ENCODE measurements at regions not wholly inside any gene's neighbourhood (a gene's known extent, or its start where the extent isn't known, plus 50 kb on each side); places are given as distances from the start of the nearest gene placed in this dataset.

GRCh38 chr2:142675398-142675797, 202.1 kb upstream of the KYNU start:
- H3K79me2 ChIP-seq (ENCODE audit: insufficient read depth, low read length), result no peaks in the 10 kb centered on the region
- H3K14ac ChIP-seq (ENCODE audit: insufficient read depth, low read length), result no peak overlapping the region
- no peak for DNase-seq
- no peak overlapping the region for H3T11ph ChIP-seq (ENCODE audit: low read length)
- no peaks in the 10 kb centered on the region for H3K9me3 Mint-ChIP-seq
- H2AK5ac ChIP-seq (ENCODE audit: insufficient read length, low read length), result no peak overlapping the region
- no peak overlapping the region for H3K23ac ChIP-seq (ENCODE audit: insufficient read length, low read depth, low read length)
- no peak overlapping the region; a peak in 1 of 7 replicates for H3K27ac Mint-ChIP-seq
- H4K5ac ChIP-seq (ENCODE audit: insufficient read length, low read depth, low read length), result no peak overlapping the region
- no peak overlapping the region for H3K27ac ChIP-seq (ENCODE audit: insufficient read length, low read depth, low read length)
- H3K4ac ChIP-seq (ENCODE audit: low read depth, low read length), result no peak overlapping the region
- no peak overlapping the region for H3K9ac ChIP-seq (ENCODE audit: extremely low read depth, insufficient read length, low read length)
- no peak overlapping the region for H2BK15ac ChIP-seq (ENCODE audit: low read depth, low read length)
- H3K4me1 ChIP-seq (ENCODE audit: insufficient read depth, low read length), result no peaks in the 10 kb centered on the region
- no peak overlapping the region for H2BK20ac ChIP-seq (ENCODE audit: low read depth, low read length, poor library complexity, severe bottlenecking)
- no peak for TF ChIP-seq CTCF (conservative IDR thresholded peaks at IDR 0.05)
- H3K56ac ChIP-seq (ENCODE audit: insufficient read length, low read depth, low read length), result no peak overlapping the region
- H3K23me2 ChIP-seq (ENCODE audit: insufficient read length, low read depth, low read length, poor library complexity, severe bottlenecking), result no peaks in the 10 kb centered on the region
- H3K9me3 ChIP-seq (ENCODE audit: control insufficient read depth, low read depth, low read length), result no peaks in the 10 kb centered on the region
- H4K8ac ChIP-seq (replicated peaks; ENCODE audit: insufficient read length, low read depth, low read length), result no peak overlapping the region
- peaks cover 0 to under 1% of the 10 kb centered on the region in 2 experiments; a peak in 2 of 4 replicates for H3K4me1 Mint-ChIP-seq
- no peak overlapping the region for H2AFZ ChIP-seq (ENCODE audit: low read length)
- no CpG with 5 or more reads among the region's 5 CpGs for WGBS (ENCODE audit: extremely low coverage, insufficient read length, low lambda C conversion rate)
- no peak overlapping the region for H4K91ac ChIP-seq (ENCODE audit: insufficient read length, low read depth, low read length)
- no peak overlapping the region for H3K4me3 Mint-ChIP-seq
- H3K4me2 ChIP-seq (ENCODE audit: insufficient read depth, insufficient read length, low read length), result no peak overlapping the region
- no peaks in the 10 kb centered on the region for H3K36me3 Mint-ChIP-seq (ENCODE audit: insufficient read depth in 1 of 3, low read depth in 3 of 3)
- no peak overlapping the region for H2BK120ac ChIP-seq (ENCODE audit: low read depth, low read length, poor library complexity, severe bottlenecking)
- no peak overlapping the region for H3K18ac ChIP-seq (ENCODE audit: insufficient read length, low read depth, low read length)
- no peaks in the 10 kb centered on the region for H3K27me3 Mint-ChIP-seq (ENCODE audit: low read depth)
- H2BK12ac ChIP-seq (ENCODE audit: insufficient read length, low read depth, low read length), result no peak overlapping the region
- no peaks in the 10 kb centered on the region for H3K79me1 ChIP-seq (ENCODE audit: insufficient read depth, low read depth, low read length, poor library complexity, severe bottlenecking)
- no peaks in the 10 kb centered on the region for H3K27me3 ChIP-seq (ENCODE audit: insufficient read depth, low read length)
- no peak overlapping the region for H2BK5ac ChIP-seq (ENCODE audit: insufficient read length, low read length)
- H4K20me1 ChIP-seq (ENCODE audit: control insufficient read depth, insufficient read depth, insufficient read length), result no peaks in the 10 kb centered on the region

Measured in H9 (cell line).